GM12878 (cell line): ENCODE measurements at regions not wholly inside any gene's neighbourhood (a gene's known extent, or its start where the extent isn't known, plus 50 kb on each side); places are given as distances from the start of the nearest gene placed in this dataset.

Experiments used
- BCL3 ChIP-seq: IDR thresholded peaks from 2 replicates; pipeline ENCODE4 v1.6.1; 2011; ENCODE audit warnings: borderline replicate concordance, low read depth, mild to moderate bottlenecking, moderate library complexity, low read length; ENCODE audit not compliant: insufficient read depth, poor library complexity, severe bottlenecking
- CREB1 ChIP-seq: IDR thresholded peaks from 2 replicates; pipeline ENCODE4 v1.6.1; 2012; ENCODE audit warnings: low read depth, mild to moderate bottlenecking, inconsistent platforms
- CTCF ChIP-seq, 3 experiments: IDR thresholded peaks in 2 of 3; conservative IDR thresholded peaks in 1 of 3; 2 replicates each; pipeline ENCODE4 v1.5.1; 2011; ENCODE audit warnings: low read depth in 3 of 3, low read length in 3 of 3, mild to moderate bottlenecking in 3 of 3, control low read depth in 2 of 3, moderate library complexity in 2 of 3, inconsistent platforms in 1 of 3, mixed read lengths in 1 of 3; ENCODE audit not compliant: control insufficient read depth in 2 of 3, insufficient read depth in 1 of 3; ENCODE audit errors: extremely low read depth in 1 of 3
- RAD21 ChIP-seq: IDR thresholded peaks from 2 replicates; pipeline ENCODE4 v1.6.1; 2011; ENCODE audit warnings: mild to moderate bottlenecking, low read depth, low read length, moderate library complexity; ENCODE audit not compliant: insufficient read depth
- REST ChIP-seq: IDR thresholded peaks from 2 replicates; pipeline ENCODE4 v1.6.1; 2012; ENCODE audit warnings: mild to moderate bottlenecking, low read depth, low read length

DNA sequence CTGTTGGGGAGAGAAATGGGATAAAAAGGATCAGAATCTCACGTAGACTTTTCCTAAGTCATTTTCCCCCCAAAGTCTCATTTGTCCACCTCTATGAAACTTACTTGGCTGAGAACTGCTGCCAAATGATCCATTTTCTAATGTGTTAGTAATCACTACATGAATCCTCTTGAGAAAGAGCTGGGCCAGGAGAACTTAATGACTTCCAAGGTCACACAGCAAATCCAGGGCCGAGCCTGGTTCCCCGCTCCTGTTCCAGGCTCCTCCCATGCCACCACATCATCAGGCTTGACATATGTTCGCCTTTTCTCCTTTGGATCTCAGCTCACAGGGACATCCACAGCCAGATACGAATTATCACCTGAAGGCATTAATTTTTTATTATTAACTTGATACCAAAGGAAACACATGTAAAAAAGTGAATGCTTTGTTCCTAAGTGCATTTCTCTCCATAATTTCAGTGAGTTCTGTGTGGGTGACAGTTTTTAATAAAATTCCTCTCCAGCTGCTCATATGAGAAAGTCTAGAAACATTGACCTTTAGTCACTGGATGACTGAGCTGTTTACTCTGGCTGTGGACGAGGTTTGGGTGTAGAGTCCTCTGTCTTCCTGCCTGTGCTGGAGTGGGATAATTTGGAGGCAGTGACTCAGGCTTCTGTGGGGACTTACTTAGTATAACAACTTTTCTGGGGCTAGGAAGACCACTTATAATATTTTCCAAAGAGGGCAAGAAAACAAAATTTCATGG is 276.3 kb downstream of the PAX1 start:
- no peak for TF ChIP-seq REST
- no peak for TF ChIP-seq CTCF (IDR thresholded peaks at IDR 0.05 in 2 of 3, conservative IDR thresholded peaks at IDR 0.05 in 1 of 3; ENCODE audit: control insufficient read depth in 2 of 3, extremely low read depth in 1 of 3, insufficient read depth in 1 of 3, low read depth in 3 of 3, low read length in 3 of 3)
- no peak for TF ChIP-seq RAD21
- TF ChIP-seq BCL3 = no peak
- no peak for TF ChIP-seq CREB1
